ENCODE measurements at regions not wholly inside any gene's neighbourhood (a gene's known extent, or its start where the extent isn't known, plus 50 kb on each side); places are given as distances from the start of the nearest gene placed in this dataset.
"Not testable (repeated sequence)": the region's sequence is repeated elsewhere in the genome, so short reads cannot be mapped to it uniquely, and the experiment has no call there.

GRCh38 chr16:14384745-14385144 is 245.3 kb downstream of the PARN start:
- Histone ChIP-seq H3K27me3 (ENCODE audit: insufficient read depth, poor library complexity, severe bottlenecking) (no peaks in the 10 kb centered on the region), H3K36me3 (ENCODE audit: low read depth) (no peaks in the 10 kb centered on the region), H3K4me3 (ENCODE audit: severe bottlenecking) (no peak overlapping the region), H3K4me1 (ENCODE audit: insufficient read depth, poor library complexity, severe bottlenecking) (peaks cover 11% of the 10 kb centered on the region), H3K9me3 (ENCODE audit: severe bottlenecking) (no peaks in the 10 kb centered on the region), H3K27ac (ENCODE audit: poor library complexity, severe bottlenecking) (no peak overlapping the region)
- DNase-seq (ENCODE audit: low spot score): no peak
- TF ChIP-seq, protein P1, sequence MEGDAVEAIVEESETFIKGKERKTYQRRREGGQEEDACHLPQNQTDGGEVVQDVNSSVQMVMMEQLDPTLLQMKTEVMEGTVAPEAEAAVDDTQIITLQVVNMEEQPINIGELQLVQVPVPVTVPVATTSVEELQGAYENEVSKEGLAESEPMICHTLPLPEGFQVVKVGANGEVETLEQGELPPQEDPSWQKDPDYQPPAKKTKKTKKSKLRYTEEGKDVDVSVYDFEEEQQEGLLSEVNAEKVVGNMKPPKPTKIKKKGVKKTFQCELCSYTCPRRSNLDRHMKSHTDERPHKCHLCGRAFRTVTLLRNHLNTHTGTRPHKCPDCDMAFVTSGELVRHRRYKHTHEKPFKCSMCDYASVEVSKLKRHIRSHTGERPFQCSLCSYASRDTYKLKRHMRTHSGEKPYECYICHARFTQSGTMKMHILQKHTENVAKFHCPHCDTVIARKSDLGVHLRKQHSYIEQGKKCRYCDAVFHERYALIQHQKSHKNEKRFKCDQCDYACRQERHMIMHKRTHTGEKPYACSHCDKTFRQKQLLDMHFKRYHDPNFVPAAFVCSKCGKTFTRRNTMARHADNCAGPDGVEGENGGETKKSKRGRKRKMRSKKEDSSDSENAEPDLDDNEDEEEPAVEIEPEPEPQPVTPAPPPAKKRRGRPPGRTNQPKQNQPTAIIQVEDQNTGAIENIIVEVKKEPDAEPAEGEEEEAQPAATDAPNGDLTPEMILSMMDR (IDR thresholded peaks at IDR 0.05; ENCODE audit: poor library complexity, severe bottlenecking): no peak
- no peak for ATAC-seq (ENCODE audit: low read depth)

DNA sequence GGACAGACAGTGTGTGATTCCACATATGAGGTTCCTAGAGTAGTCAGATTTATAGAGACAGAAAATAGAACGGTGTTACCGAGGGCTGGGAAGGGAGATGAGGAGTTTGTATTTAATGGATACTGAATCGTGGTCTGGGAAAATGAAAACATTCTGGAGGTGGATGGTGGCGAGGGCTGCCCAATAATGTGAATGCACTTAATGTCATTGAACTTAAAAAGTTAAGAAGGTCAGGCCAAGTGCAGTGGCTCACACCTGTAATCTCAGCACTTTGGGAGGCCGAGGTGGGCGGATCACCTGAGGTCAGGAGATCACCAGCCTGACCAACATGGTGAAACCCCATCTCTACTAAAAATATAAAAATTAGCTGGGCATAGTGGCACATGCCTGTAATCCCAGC is 246.2 kb downstream of the PARN start:
- H3K36me3 ChIP-seq (ENCODE audit: low read depth); H3K9me3 ChIP-seq (ENCODE audit: severe bottlenecking); H3K4me3 ChIP-seq (ENCODE audit: severe bottlenecking); ATAC-seq (ENCODE audit: low read depth); DNase-seq (ENCODE audit: low spot score); H3K27me3 ChIP-seq (ENCODE audit: insufficient read depth, poor library complexity, severe bottlenecking): not testable (repeated sequence)
- Histone ChIP-seq H3K4me1 (ENCODE audit: insufficient read depth, poor library complexity, severe bottlenecking) (peaks cover 14% of the 10 kb centered on the region), H3K27ac (ENCODE audit: poor library complexity, severe bottlenecking) (peak overlapping the region; percentile 72)

- TF ChIP-seq, protein P1 (IDR thresholded peaks at IDR 0.05; ENCODE audit: poor library complexity, severe bottlenecking): no peak
Observed at GRCh38 chr16:14378689-14379467, 251.2 kb downstream of the PARN start.

GRCh38 chr16:14378131-14378551 is 251.9 kb downstream of the PARN start:
- Histone ChIP-seq H3K4me3 (ENCODE audit: severe bottlenecking) (no peak overlapping the region), H3K4me1 (ENCODE audit: insufficient read depth, poor library complexity, severe bottlenecking) (peaks cover 31% of the 10 kb centered on the region), H3K36me3 (ENCODE audit: low read depth) (no peaks in the 10 kb centered on the region), H3K27me3 (ENCODE audit: insufficient read depth, poor library complexity, severe bottlenecking) (no peaks in the 10 kb centered on the region), H3K27ac (ENCODE audit: poor library complexity, severe bottlenecking) (peak overlapping the region; percentile 89), H3K9me3 (ENCODE audit: severe bottlenecking) (no peaks in the 10 kb centered on the region)
- ATAC-seq (ENCODE audit: low read depth): peak; percentile 73
- TF ChIP-seq, protein P1 (IDR thresholded peaks at IDR 0.05; ENCODE audit: poor library complexity, severe bottlenecking): no peak
- DNase-seq (ENCODE audit: low spot score): no peak

More at GRCh38 chr16:14378689-14379467, 251.2 kb downstream of the PARN start:
- peak; percentile 85 for ATAC-seq (ENCODE audit: low read depth)
- H3K9me3 ChIP-seq (ENCODE audit: severe bottlenecking): no peaks in the 10 kb centered on the region
- H3K27ac ChIP-seq (ENCODE audit: poor library complexity, severe bottlenecking): peak overlapping the region; percentile 89
- H3K4me1 ChIP-seq (ENCODE audit: insufficient read depth, poor library complexity, severe bottlenecking): peaks cover 31% of the 10 kb centered on the region
- no peak overlapping the region for H3K4me3 ChIP-seq (ENCODE audit: severe bottlenecking)
- peak; percentile 86 for DNase-seq (ENCODE audit: low spot score)
- no peaks in the 10 kb centered on the region for H3K27me3 ChIP-seq (ENCODE audit: insufficient read depth, poor library complexity, severe bottlenecking)
- H3K36me3 ChIP-seq (ENCODE audit: low read depth): no peaks in the 10 kb centered on the region

- DNase-seq (ENCODE audit: low spot score) (no peak), ATAC-seq (ENCODE audit: low read depth) (no peak)
- H3K36me3 ChIP-seq (ENCODE audit: low read depth): no peaks in the 10 kb centered on the region
- H3K4me1 ChIP-seq (ENCODE audit: insufficient read depth, poor library complexity, severe bottlenecking): peaks cover 22% of the 10 kb centered on the region
- H3K27me3 ChIP-seq (ENCODE audit: insufficient read depth, poor library complexity, severe bottlenecking): no peaks in the 10 kb centered on the region
- H3K9me3 ChIP-seq (ENCODE audit: severe bottlenecking): no peaks in the 10 kb centered on the region
- TF ChIP-seq, protein P1 (IDR thresholded peaks at IDR 0.05; ENCODE audit: poor library complexity, severe bottlenecking): no peak
- no peak overlapping the region for H3K4me3 ChIP-seq (ENCODE audit: severe bottlenecking)
- peak overlapping the region; percentile 89 for H3K27ac ChIP-seq (ENCODE audit: poor library complexity, severe bottlenecking)
Observed at GRCh38 chr16:14377326-14377725, 252.7 kb downstream of the PARN start.

All from RWPE2 (cell line).